ENCODE measurements at regions not wholly inside any gene's neighbourhood (a gene's known extent, or its start where the extent isn't known, plus 50 kb on each side); places are given as distances from the start of the nearest gene placed in this dataset.

- H3K27me3 ChIP-seq (ENCODE audit: low read length) = no peaks in the 10 kb centered on the region
- H3K4me2 ChIP-seq (ENCODE audit: low read length) = no peak overlapping the region
- H3K27ac ChIP-seq (ENCODE audit: low read length) = no peak overlapping the region
- TF ChIP-seq EZH2phosphoT487 (IDR thresholded peaks at IDR 0.05; ENCODE audit: borderline replicate concordance, low read length) (no peak), CTCF (conservative IDR thresholded peaks at IDR 0.05; ENCODE audit: low read depth, low read length) (no peak), EZH2 (IDR thresholded peaks at IDR 0.05; ENCODE audit: low read length, unreplicated experiment) (no peak)
- H3K9ac ChIP-seq (ENCODE audit: low read length) = no peak overlapping the region
- no peaks in the 10 kb centered on the region for H3F3A ChIP-seq (ENCODE audit: low read length, unreplicated experiment)
- BruUV-seq (replicated peaks) = no TSS peak
- intact Hi-C loops (cut with micrococcal nuclease) = no loop called here
- H4K20me1 ChIP-seq (ENCODE audit: low read length) = no peaks in the 10 kb centered on the region
- DNase-seq (no peak), ATAC-seq (no peak)
- no peak overlapping the region for H2AFZ ChIP-seq (ENCODE audit: low read length)
- no peaks in the 10 kb centered on the region for H3K9me3 ChIP-seq (ENCODE audit: low read length)
- no peaks in the 10 kb centered on the region for H3K9me2 ChIP-seq (replicated peaks; ENCODE audit: low read length)
- ChIA-PET POLR2A (ENCODE audit: unreplicated experiment) (no interaction called here), CTCF (no interaction called here)
- no peaks in the 10 kb centered on the region for H3K36me3 ChIP-seq (ENCODE audit: low read depth, low read length)
- H3K4me3 ChIP-seq (ENCODE audit: low read length) = no peak overlapping the region
- no peaks in the 10 kb centered on the region for H3K4me1 ChIP-seq (ENCODE audit: insufficient read depth, low read length)
- H3K79me2 ChIP-seq (ENCODE audit: low read length) = no peaks in the 10 kb centered on the region
Measured at GRCh38 chrX:124925681-124926080, 394.0 kb upstream of the TEX13C start.

GRCh38 chrX:124931241-124931640, 388.4 kb upstream of the TEX13C start:
- H3K27ac ChIP-seq (ENCODE audit: low read length) = no peak overlapping the region
- H3K36me3 ChIP-seq (ENCODE audit: low read depth, low read length) = no peaks in the 10 kb centered on the region
- no peaks in the 10 kb centered on the region for H3F3A ChIP-seq (ENCODE audit: low read length, unreplicated experiment)
- H3K9ac ChIP-seq (ENCODE audit: low read length) = no peak overlapping the region
- H4K20me1 ChIP-seq (ENCODE audit: low read length) = no peaks in the 10 kb centered on the region
- H3K4me3 ChIP-seq (ENCODE audit: low read length) = no peak overlapping the region
- ChIA-PET CTCF (no interaction called here), POLR2A (ENCODE audit: unreplicated experiment) (no interaction called here)
- BruUV-seq (replicated peaks) = no TSS peak
- H3K9me3 ChIP-seq (ENCODE audit: low read length) = no peaks in the 10 kb centered on the region
- no peaks in the 10 kb centered on the region for H3K79me2 ChIP-seq (ENCODE audit: low read length)
- no peak for DNase-seq
- intact Hi-C loops (cut with micrococcal nuclease) = no loop called here
- H3K4me1 ChIP-seq (ENCODE audit: insufficient read depth, low read length) = no peaks in the 10 kb centered on the region
- H3K4me2 ChIP-seq (ENCODE audit: low read length) = no peak overlapping the region
- H3K9me2 ChIP-seq (replicated peaks; ENCODE audit: low read length) = no peaks in the 10 kb centered on the region
- TF ChIP-seq EZH2phosphoT487 (IDR thresholded peaks at IDR 0.05; ENCODE audit: borderline replicate concordance, low read length) (no peak), EZH2 (IDR thresholded peaks at IDR 0.05; ENCODE audit: low read length, unreplicated experiment) (no peak), CTCF (conservative IDR thresholded peaks at IDR 0.05; ENCODE audit: low read depth, low read length) (no peak)
- H3K27me3 ChIP-seq (ENCODE audit: low read length) = no peaks in the 10 kb centered on the region
- ATAC-seq = no peak
- no peak overlapping the region for H2AFZ ChIP-seq (ENCODE audit: low read length)

- Histone ChIP-seq H3K79me2 (ENCODE audit: low read length) (no peaks in the 10 kb centered on the region), H3K4me3 (ENCODE audit: low read length) (no peak overlapping the region), H2AFZ (ENCODE audit: low read length) (no peak overlapping the region), H3K9ac (ENCODE audit: low read length) (no peak overlapping the region), H4K20me1 (ENCODE audit: low read length) (no peaks in the 10 kb centered on the region), H3K36me3 (ENCODE audit: low read depth, low read length) (no peaks in the 10 kb centered on the region), H3K9me3 (ENCODE audit: low read length) (no peaks in the 10 kb centered on the region), H3K9me2 (replicated peaks; ENCODE audit: low read length) (no peaks in the 10 kb centered on the region), H3F3A (ENCODE audit: low read length, unreplicated experiment) (no peaks in the 10 kb centered on the region), H3K4me1 (ENCODE audit: insufficient read depth, low read length) (no peaks in the 10 kb centered on the region), H3K4me2 (ENCODE audit: low read length) (no peak overlapping the region), H3K27ac (ENCODE audit: low read length) (no peak overlapping the region), H3K27me3 (ENCODE audit: low read length) (no peaks in the 10 kb centered on the region)
- no TSS peak for BruUV-seq (replicated peaks)
- POLR2A ChIA-PET (ENCODE audit: unreplicated experiment) = no interaction called here
- DNase-seq = no peak
- CTCF ChIA-PET = no interaction called here
- intact Hi-C loops (cut with micrococcal nuclease) = no loop called here
- TF ChIP-seq EZH2phosphoT487 (IDR thresholded peaks at IDR 0.05; ENCODE audit: borderline replicate concordance, low read length) (no peak), EZH2 (IDR thresholded peaks at IDR 0.05; ENCODE audit: low read length, unreplicated experiment) (no peak), CTCF (conservative IDR thresholded peaks at IDR 0.05; ENCODE audit: low read depth, low read length) (no peak)
- ATAC-seq = no peak
Measured at GRCh38 chrX:124931958-124932357, 387.7 kb upstream of the TEX13C start.

All from PC-3 (cell line).